ENCODE measurements at regions not wholly inside any gene's neighbourhood (a gene's known extent, or its start where the extent isn't known, plus 50 kb on each side); places are given as distances from the start of the nearest gene placed in this dataset.

GRCh38 chr4:13143222-13144070, 340.7 kb downstream of the RAB28 start:
- ChIA-PET CTCF (interaction anchor here (0.8 to 1.0 kb wide), 2 partner anchors 11 to 13 kb away, joined by 3 read pairs; no protein-coding TSS in a partner anchor), POLR2A (no interaction called here)
- no peak for DNase-seq (ENCODE audit: extremely low spot score)
- no peak for TF ChIP-seq CTCF (IDR thresholded peaks at IDR 0.05; ENCODE audit: control extremely low read depth, extremely low read depth, low read depth, missing control alignments)

GRCh38 chr4:13142726-13143125, 341.4 kb downstream of the RAB28 start:
- DNase-seq (ENCODE audit: extremely low spot score): no peak
- no peak for TF ChIP-seq CTCF (IDR thresholded peaks at IDR 0.05; ENCODE audit: control extremely low read depth, extremely low read depth, low read depth, missing control alignments)
- CTCF ChIA-PET: interaction anchor here (0.8 to 1.0 kb wide), 2 partner anchors 12 to 14 kb away, joined by 3 read pairs; no protein-coding TSS in a partner anchor
- POLR2A ChIA-PET: no interaction called here

GRCh38 chr4:13142191-13142590, 341.9 kb downstream of the RAB28 start:
- no peak for DNase-seq (ENCODE audit: extremely low spot score)
- ChIA-PET POLR2A (no interaction called here), CTCF (no interaction called here)
- TF ChIP-seq CTCF (IDR thresholded peaks at IDR 0.05; ENCODE audit: control extremely low read depth, extremely low read depth, low read depth, missing control alignments): no peak

- ChIA-PET CTCF (no interaction called here), POLR2A (no interaction called here)
- DNase-seq (ENCODE audit: extremely low spot score): no peak
- no peak for TF ChIP-seq CTCF (IDR thresholded peaks at IDR 0.05; ENCODE audit: control extremely low read depth, extremely low read depth, low read depth, missing control alignments)
Observed at GRCh38 chr4:13137390-13137789, 346.8 kb downstream of the RAB28 start.

GRCh38 chr4:13133700-13134099, 350.4 kb downstream of the RAB28 start:
- no peak for TF ChIP-seq CTCF (IDR thresholded peaks at IDR 0.05; ENCODE audit: control extremely low read depth, extremely low read depth, low read depth, missing control alignments)
- ChIA-PET CTCF (no interaction called here), POLR2A (no interaction called here)
- no peak for DNase-seq (ENCODE audit: extremely low spot score)

GRCh38 chr4:13130848-13131247, 353.3 kb downstream of the RAB28 start:
- CTCF ChIA-PET: no interaction called here
- DNase-seq (ENCODE audit: extremely low spot score): no peak
- POLR2A ChIA-PET: no interaction called here
- TF ChIP-seq CTCF (IDR thresholded peaks at IDR 0.05; ENCODE audit: control extremely low read depth, extremely low read depth, low read depth, missing control alignments): no peak
